KMS-11 (cell line): ENCODE measurements at regions not wholly inside any gene's neighbourhood (a gene's known extent, or its start where the extent isn't known, plus 50 kb on each side); places are given as distances from the start of the nearest gene placed in this dataset.
"Not testable (repeated sequence)": the region's sequence is repeated elsewhere in the genome, so short reads cannot be mapped to it uniquely, and the experiment has no call there.

Experiments used
- H2AFZ ChIP-seq: fragments of 200-600 bp; sonication (generic); 2 replicates; pipeline ENCODE4 v1.6.1; 2016; ENCODE audit warnings: antibody characterized with exemption, mixed run types, low read depth
- H3K27ac ChIP-seq: fragments of 200-600 bp; sonication (generic); 2 replicates; pipeline ENCODE4 v1.6.1; 2016; ENCODE audit warnings: mild to moderate bottlenecking, mixed run types
- H3K27me3 ChIP-seq: fragments of 200-600 bp; sonication (generic); 2 replicates; pipeline ENCODE4 v1.6.1; 2017; ENCODE audit warnings: mild to moderate bottlenecking, low read depth, mixed run types, moderate library complexity; ENCODE audit not compliant: insufficient read depth
- H3K36me3 ChIP-seq: fragments of 200-600 bp; sonication (generic); 2 replicates; pipeline ENCODE4 v1.6.1; 2017; ENCODE audit warnings: mild to moderate bottlenecking, mixed run types; ENCODE audit not compliant: insufficient read depth
- H3K4me1 ChIP-seq: fragments of 200-600 bp; sonication (generic); 2 replicates; pipeline ENCODE4 v1.6.1; 2016; ENCODE audit warnings: mild to moderate bottlenecking, low read depth, mixed run types; ENCODE audit not compliant: poor library complexity, severe bottlenecking
- H3K4me2 ChIP-seq: fragments of 200-600 bp; sonication (generic); 2 replicates; pipeline ENCODE4 v1.7.0; 2016; ENCODE audit warnings: mild to moderate bottlenecking, mixed run types
- H3K4me3 ChIP-seq: fragments of 200-600 bp; sonication (generic); IDR thresholded peaks from 2 replicates; pipeline ENCODE4 v1.6.1; 2017; ENCODE audit warnings: low read depth, low read length, mixed read lengths; ENCODE audit not compliant: insufficient read depth
- H3K79me2 ChIP-seq: fragments of 200-600 bp; sonication (generic); 2 replicates; pipeline ENCODE4 v1.6.1; 2016; ENCODE audit warnings: low read depth, mixed run types; ENCODE audit not compliant: insufficient read depth
- H3K9ac ChIP-seq: fragments of 200-600 bp; sonication (generic); 2 replicates; pipeline ENCODE4 v1.6.1; 2016; ENCODE audit warnings: mild to moderate bottlenecking, mixed run types
- H4K20me1 ChIP-seq: fragments of 200-600 bp; sonication (generic); 2 replicates; pipeline ENCODE4 v1.6.1; 2016; ENCODE audit warnings: mild to moderate bottlenecking, mixed run types; ENCODE audit not compliant: insufficient read depth
- TF ChIP-seq, protein P1 (sequence below): fragments of 200-600 bp; sonication (generic); conservative IDR thresholded peaks from 2 replicates; pipeline ENCODE4 v1.6.1; 2017; ENCODE audit warnings: low read depth, mild to moderate bottlenecking, antibody characterized with exemption, low read length, moderate library complexity, mixed read lengths

DNA sequence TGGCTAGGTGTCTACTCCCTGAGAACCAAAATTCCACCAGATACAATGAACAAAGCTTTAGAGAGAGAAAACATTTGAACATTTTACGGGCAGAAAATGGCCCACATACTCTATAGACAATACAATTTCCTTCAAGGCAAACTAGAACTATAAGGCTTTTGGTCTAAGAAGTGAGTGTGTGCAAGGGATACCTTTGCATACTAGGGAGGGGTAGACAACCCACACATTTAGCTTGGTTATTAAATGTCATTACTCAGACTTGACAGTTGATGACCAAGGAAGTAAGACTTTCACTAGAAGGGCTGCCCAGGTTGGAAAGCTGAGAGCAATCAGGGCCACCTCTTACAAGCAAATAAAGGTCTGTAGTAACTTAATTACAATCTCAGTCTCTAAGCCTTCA is 64.0 kb upstream of the PLEKHM1 start:
- not testable (repeated sequence) for H3K4me3 ChIP-seq, H4K20me1 ChIP-seq, H3K27ac ChIP-seq, H3K79me2 ChIP-seq, H3K9ac ChIP-seq, H3K4me1 ChIP-seq, H3K27me3 ChIP-seq, H3K4me2 ChIP-seq, H3K36me3 ChIP-seq, H2AFZ ChIP-seq

DNA sequence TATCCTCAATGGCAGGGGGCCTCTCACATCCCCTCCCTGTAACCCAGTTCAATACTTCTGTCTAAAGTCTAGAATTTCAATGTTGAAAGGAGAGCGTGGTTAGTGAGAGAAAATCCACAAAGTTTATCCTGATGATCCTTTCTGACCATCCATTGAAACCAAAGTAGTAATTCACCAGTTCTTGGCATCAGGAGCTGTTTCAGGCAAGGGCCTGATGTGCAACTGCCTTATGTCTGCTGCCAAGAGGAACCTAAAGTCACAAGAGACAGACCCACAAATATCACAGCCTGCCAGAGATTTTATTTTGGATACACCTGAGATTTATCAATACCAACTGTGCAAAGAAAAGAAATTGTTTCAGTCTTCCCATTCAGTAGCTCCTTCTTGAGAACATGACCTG is 68.3 kb upstream of the PLEKHM1 start:
- H3K27me3 ChIP-seq, H4K20me1 ChIP-seq, H3K4me1 ChIP-seq, H3K4me3 ChIP-seq, H3K9ac ChIP-seq, H2AFZ ChIP-seq, H3K4me2 ChIP-seq, H3K27ac ChIP-seq, H3K79me2 ChIP-seq, H3K36me3 ChIP-seq: not testable (repeated sequence)

DNA sequence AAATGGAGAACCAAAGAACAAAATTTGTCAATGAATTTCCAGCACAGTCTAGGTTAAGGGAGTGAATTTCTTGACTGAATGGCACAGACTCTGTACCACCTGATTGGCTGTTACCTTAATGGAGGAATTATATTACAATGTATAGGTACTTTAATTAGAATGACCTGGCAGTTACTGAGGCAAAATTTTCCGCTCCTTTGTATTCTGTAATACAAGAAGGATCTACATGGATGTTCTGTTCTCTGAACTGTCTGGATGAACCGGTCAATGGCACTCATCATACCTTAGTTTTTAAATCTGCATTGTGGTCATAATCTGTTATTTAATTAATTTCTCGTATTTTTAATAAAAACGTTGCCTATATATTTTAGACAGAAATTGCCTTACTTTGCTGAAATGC is 72.3 kb upstream of the PLEKHM1 start:
- H3K36me3 ChIP-seq, H2AFZ ChIP-seq, H3K27me3 ChIP-seq, H3K79me2 ChIP-seq, H3K4me3 ChIP-seq, H3K4me1 ChIP-seq, H3K4me2 ChIP-seq, H3K9ac ChIP-seq, H4K20me1 ChIP-seq, H3K27ac ChIP-seq: not testable (repeated sequence)

DNA sequence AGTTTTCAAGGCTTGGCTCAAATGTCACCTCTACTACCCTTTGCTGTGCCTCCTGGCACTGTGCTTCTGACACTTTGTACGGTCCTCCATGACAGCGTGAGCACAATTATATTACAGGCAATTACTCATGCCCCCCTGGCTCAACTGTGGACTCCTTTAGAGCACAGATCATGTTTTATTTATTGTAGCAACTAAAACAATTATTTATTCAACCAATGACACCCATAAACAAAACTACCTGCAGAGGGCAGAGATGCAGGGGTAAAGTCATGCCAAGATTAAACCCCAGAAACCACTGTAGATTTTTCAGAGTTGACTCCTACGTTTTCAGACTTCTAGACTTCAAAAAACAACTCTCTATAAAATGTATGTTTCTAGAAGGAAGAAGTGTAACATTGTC is 72.8 kb upstream of the PLEKHM1 start:
- not testable (repeated sequence) for H2AFZ ChIP-seq, H3K4me1 ChIP-seq, H3K27ac ChIP-seq, H3K27me3 ChIP-seq, H4K20me1 ChIP-seq, H3K36me3 ChIP-seq, H3K4me3 ChIP-seq, H3K79me2 ChIP-seq, H3K4me2 ChIP-seq, H3K9ac ChIP-seq

DNA sequence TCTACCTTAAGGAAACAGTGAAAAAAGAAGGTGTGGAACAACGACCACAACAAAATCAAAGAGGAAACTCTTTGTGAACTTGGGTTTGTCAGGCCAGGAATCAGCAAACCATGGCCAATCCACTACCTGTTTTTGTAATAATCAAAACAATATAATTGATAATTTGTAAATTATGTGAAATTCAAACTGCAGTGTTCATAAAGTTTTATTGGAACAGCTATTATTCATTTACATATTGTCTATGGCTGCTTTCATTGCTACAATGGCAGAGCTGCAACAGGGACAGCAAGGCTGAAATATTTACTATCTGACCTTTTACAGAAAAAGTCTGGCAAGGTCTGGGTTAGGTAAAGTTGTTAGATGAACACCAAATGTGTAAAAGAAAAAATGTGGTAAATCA is 77.8 kb upstream of the PLEKHM1 start:
- H3K4me1 ChIP-seq, H4K20me1 ChIP-seq, H3K79me2 ChIP-seq, H3K4me2 ChIP-seq, H3K36me3 ChIP-seq, H3K9ac ChIP-seq, H3K27me3 ChIP-seq, H3K27ac ChIP-seq, H2AFZ ChIP-seq, H3K4me3 ChIP-seq: not testable (repeated sequence)

DNA sequence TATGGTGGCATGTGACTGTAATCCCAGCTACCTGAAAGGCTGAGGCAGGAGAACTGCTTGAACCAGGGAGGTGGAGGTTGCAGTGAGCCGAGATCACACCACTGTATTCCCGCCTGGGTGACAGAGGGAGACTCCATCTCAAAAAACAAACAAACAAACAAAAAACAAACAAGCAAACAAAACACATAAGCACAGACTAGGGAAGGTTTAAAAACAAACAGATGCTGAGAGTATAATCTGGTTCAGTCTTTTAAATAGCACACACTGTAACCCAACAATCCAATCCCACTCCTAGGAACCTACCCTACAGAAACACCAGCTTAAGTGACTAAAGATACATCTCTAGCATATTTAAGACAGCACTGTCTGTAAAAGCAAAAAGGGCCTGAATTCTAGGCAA is 82.8 kb upstream of the PLEKHM1 start:
- not testable (repeated sequence) for H3K36me3 ChIP-seq, H4K20me1 ChIP-seq, H3K4me2 ChIP-seq, H3K4me3 ChIP-seq, H3K9ac ChIP-seq, H2AFZ ChIP-seq, H3K27me3 ChIP-seq, H3K27ac ChIP-seq, H3K4me1 ChIP-seq
- peaks cover 27% of the 10 kb centered on the region; the same call in 1 of the 2 replicates for H3K79me2 ChIP-seq

DNA sequence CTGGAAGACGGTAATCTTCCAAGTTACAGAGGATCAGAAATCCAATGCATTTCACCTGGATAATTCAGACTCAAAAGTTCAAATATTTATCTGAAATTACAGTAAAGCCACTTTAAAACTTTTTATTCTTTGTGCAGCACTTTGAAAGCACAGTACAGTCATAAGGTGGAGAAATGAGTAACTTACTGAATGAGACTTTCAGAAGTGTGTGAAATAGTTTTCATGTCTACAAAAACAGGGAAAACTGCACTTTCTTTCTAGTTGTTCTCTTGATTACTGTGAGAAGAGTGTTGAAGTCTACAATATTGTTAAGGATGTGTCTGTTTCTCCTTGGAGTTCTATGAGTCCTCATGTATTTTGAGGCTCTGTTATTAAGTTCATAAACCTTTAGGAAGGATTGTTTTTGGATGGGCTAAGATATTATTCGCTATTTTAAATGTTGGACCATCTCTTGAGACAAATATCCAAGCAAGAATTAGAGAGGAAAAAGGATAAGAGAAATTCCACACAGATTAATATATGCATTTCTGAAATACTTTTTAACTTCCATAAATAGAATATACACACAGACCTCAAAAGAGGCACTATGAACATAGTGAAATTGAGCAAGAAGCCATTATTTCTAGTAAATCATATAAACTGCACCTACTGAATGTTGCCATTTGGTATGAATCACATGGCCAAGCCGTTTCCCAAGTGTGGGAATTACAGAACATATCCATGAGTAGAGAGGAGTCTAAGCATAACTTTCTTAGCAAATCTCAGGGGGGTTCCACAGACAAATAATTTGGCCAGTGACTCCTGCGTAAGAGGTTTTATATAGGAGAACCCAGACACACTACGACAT is 83.6 kb upstream of the PLEKHM1 start:
- H4K20me1 ChIP-seq = no peaks in the 10 kb centered on the region
- H3K27me3 ChIP-seq = no peaks in the 10 kb centered on the region
- no peak overlapping the region for H3K4me2 ChIP-seq
- H3K79me2 ChIP-seq = peaks cover 35% of the 10 kb centered on the region; the same call in 1 of the 2 replicates
- H3K9ac ChIP-seq = no peak overlapping the region
- no peak overlapping the region for H3K4me3 ChIP-seq
- H3K27ac ChIP-seq = no peak overlapping the region
- TF ChIP-seq, protein P1, sequence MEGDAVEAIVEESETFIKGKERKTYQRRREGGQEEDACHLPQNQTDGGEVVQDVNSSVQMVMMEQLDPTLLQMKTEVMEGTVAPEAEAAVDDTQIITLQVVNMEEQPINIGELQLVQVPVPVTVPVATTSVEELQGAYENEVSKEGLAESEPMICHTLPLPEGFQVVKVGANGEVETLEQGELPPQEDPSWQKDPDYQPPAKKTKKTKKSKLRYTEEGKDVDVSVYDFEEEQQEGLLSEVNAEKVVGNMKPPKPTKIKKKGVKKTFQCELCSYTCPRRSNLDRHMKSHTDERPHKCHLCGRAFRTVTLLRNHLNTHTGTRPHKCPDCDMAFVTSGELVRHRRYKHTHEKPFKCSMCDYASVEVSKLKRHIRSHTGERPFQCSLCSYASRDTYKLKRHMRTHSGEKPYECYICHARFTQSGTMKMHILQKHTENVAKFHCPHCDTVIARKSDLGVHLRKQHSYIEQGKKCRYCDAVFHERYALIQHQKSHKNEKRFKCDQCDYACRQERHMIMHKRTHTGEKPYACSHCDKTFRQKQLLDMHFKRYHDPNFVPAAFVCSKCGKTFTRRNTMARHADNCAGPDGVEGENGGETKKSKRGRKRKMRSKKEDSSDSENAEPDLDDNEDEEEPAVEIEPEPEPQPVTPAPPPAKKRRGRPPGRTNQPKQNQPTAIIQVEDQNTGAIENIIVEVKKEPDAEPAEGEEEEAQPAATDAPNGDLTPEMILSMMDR = no peak
- H3K4me1 ChIP-seq = no peaks in the 10 kb centered on the region
- H3K36me3 ChIP-seq = 0 out of 2 replicates have a peak, but pooled peaks cover 4% of the 10 kb centered on the region
- H2AFZ ChIP-seq = no peak overlapping the region
